Stimulated activated CD8-positive, alpha-beta memory T cell treated with anti-CD3 and anti-CD28 coated beads, Interleukin-12 subunit alpha, Interleukin-12 subunit beta, amount 100 ng/mL, for 24 hours (primary cell): ENCODE measurements at regions not wholly inside any gene's neighbourhood (a gene's known extent, or its start where the extent isn't known, plus 50 kb on each side); places are given as distances from the start of the nearest gene placed in this dataset.

Experiments
- DNase-seq: peaks from one replicate; pipeline ENCODE4 v3.0.0-alpha.2; 2020; ENCODE audit errors: extremely low read depth

DNA sequence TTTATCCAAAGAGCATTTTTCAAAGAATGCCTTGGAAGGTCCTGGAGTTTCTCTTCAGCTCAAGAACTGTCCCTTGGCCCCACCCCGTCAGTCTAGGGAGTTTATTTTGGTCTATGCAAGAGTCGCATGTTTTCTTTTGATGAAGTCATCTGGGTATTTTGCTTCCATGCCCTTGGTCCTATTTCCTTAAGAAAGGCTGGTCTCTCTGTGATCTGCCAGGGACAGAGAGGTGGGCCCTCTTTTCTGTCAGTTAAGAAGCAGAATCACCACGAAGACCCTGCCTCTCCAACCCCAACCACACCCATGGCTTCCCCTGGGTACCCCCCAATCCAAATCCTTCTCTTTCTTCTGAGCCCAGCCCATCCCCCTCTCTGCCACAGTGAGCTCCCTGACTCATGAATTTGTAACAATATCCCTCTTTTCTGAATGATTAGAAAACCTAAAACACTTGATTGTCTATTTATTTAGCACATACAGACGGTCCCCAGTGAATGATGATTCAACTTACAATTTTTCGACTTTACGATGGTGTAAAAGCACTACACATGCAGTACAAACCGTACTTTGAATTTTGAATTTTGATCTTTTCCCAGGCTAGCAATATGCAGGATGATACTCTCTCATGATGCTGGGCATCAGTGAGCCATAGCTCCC, 163.5 kb upstream of the ADRA1B start:
- no peak for DNase-seq

DNA sequence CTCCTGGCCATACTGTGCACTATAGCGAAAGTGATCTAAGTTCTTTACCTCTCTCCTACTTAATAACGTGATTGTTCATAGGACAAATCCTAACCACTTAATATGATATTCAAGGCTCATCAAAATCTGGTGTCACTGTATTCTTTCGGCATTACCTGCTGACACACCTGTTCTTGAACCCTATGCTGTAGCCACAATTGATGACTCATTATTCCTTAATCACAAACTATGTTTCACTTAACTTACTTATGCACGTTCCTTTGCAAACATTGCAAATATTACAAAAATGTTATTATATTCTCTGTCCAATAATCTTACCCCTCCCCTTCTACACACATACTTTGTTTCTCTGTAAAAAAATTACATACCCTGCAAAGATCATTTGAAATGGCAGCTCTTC, 158.1 kb upstream of the ADRA1B start:
- no peak for DNase-seq

DNA sequence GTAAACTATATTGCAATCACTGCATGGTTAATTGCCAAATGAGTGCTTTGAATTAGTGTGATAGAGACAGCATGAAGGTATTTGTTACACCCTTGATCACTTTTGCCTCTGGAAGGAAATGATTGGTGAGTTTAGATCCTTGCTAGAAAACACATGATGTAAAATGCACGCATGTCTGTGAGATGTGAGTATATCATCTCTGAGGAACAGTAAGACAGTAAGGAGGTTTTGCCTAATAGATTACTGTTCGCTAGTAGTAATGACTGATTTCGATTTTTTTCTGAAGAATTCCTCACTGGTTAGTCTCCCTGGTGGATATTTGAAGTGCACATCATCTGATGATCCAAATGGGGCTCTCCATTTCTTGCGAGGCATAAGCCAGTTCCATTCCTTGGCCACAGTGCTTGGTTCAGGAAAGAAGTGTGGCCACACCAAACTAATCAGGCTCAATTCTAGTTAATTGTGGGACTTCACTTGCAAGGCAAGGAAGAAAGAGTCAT, 156.4 kb upstream of the ADRA1B start:
- DNase-seq, result no peak

DNA sequence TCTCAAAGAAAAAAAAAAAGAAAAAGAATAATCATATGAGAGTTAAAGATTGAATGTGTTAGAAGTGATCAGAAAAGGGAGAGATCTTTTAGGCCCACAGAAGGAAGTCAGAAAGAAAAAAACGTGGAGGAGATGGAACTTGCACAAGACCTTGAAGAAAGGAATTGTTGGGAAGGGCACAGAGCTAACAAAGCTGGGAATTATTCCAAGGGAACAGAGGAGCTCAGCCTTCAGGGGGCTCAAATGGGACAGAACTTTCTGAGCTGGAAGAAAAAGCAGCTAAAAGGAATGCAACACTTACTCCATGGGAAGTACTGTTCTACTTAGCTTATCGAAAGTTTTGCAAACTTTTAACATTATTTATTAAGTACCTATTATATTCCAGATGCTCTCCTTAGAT, 153.4 kb upstream of the ADRA1B start:
- no peak for DNase-seq

DNA sequence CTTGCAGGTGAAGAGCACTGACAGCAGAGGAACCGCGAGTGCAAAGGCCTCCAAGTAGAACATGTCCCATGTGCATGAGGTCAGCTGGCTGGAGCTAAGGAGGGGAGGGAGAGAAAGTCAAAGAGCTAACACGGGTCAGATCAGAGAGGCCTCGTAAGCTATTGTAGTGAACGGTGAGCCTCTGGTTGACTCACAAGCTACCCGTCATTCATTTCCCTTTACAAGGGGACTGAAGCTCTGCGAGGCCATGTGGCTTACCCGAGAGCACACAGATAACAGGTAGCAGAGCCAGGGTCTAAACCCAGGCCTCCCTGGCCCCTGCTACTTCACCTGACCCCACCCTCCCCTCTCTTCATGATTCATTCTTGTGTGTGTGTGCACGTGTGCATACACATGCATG, 152.7 kb upstream of the ADRA1B start:
- no peak for DNase-seq

DNA sequence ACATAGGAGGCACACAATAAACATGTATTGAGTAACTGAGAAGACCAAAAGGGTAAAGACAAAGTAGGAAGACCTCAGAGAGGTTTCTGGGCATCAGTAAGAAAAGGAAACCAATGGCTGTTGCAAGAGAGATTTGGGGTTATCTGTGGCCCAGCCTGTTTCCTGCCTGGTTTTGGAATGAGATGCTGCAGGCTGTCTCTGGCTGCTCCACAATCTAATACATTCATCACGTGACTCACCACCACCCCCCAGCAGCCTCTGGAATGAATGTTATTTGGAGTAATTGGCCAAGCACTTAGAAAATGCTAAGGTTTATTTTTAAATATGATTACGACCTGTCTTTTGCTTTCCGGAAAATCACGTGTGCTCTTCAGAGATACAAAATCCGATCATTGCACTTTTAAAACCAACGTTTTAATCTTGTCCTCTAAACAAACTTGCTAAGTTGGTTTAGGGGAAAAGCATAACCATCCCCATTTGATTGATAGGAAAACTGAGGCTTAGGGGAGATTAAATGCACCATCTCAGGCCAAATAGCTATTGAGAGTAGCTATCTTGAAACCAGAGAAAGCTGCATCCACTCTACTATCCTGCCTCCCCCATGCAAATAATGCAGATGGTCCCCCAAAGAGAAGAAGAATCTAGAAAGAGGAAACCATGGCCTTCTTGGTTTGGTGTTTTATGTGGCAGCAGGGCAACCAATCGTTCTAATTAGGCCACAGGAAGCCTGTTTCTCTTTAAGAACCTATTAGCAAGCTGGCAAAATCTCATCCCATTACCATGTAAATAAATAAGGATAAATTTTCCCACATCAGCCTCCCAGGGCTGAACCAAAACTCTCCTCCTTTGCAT, 151.8 kb upstream of the ADRA1B start:
- DNase-seq, result no peak

DNA sequence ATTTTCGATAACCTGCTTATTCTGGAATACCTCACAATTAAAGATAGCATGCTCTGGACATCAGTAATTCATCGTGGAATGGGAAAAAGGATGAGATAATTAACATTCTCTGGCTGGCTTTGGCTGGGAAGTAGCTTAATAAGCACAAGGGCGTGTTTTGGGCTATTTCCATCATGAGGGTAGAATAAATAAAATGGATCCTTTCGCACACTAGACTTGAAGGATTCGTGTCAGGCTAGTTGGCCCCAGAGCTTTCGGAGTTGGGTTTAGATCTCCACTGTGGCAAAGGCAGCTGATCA, 151.2 kb upstream of the ADRA1B start:
- no peak for DNase-seq

DNA sequence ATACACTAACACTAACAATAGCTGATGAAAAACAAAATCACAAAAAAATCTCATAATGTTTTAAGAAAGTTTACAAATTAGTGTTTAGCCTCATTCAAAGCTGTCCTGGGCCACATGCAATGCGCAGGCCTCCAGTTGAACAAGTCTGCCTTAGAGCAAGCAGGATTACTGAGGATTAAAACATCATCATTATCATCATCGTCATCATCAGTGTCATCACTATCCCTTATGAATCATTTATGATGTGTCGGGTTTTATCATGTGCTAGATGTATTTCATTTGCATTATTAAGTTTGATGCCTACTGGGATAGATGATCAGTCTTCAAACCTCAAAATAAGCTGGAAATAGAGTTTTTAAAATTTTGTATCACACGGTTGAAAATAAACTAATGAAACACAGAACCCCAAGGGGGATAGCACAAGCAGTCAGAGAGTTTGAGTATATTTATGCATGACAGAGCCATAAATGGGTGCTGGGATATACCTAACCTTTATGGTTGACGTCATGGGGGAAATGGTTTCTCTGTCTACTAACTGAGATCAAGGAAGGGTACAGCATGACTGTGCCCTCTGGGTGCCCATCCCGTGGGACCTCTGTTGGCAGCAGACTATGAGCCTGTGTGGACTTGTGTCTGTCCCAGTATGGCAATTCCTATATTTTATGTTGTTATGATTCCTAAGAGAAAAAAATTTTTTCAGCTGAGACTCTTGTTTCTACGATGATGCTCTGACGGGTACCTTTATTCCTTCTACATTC, 150.3 kb upstream of the ADRA1B start:
- DNase-seq, result no peak

DNA sequence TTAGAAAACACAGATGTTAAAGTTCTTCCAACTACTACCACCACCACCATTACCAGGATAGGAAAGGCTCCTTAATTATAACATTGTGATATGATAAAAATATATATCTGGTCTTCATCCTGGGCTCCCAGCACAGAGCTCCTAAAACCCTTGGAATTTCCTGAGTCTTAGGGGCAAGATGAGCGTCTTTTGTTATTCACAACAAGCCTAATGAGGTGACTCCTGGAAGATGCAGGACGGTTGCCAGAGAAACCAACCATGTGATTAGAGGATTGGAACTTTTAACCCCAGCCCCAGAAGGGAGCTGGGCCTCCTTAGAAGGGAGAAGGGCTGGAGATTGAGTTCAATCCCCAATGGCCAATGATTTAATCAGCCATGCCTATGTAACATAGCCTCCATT, 148.0 kb upstream of the ADRA1B start:
- no peak for DNase-seq

DNA sequence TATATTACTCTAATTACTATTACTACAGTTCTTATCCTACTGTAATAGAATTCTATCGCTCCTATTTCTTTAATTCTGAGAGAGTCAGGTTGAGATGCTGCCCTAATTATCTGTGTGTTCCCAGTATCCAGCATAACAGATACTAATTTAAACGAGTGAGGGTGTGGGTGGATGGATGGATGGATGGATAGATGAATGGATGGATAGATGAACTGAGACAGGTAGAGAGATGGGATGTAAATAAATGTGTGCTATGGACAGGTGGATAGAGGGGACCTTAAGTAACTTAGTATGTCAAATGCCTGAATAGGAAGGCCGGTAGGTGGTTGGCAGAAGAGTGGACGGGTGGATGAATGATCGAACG, 143.6 kb upstream of the ADRA1B start:
- no peak for DNase-seq

DNA sequence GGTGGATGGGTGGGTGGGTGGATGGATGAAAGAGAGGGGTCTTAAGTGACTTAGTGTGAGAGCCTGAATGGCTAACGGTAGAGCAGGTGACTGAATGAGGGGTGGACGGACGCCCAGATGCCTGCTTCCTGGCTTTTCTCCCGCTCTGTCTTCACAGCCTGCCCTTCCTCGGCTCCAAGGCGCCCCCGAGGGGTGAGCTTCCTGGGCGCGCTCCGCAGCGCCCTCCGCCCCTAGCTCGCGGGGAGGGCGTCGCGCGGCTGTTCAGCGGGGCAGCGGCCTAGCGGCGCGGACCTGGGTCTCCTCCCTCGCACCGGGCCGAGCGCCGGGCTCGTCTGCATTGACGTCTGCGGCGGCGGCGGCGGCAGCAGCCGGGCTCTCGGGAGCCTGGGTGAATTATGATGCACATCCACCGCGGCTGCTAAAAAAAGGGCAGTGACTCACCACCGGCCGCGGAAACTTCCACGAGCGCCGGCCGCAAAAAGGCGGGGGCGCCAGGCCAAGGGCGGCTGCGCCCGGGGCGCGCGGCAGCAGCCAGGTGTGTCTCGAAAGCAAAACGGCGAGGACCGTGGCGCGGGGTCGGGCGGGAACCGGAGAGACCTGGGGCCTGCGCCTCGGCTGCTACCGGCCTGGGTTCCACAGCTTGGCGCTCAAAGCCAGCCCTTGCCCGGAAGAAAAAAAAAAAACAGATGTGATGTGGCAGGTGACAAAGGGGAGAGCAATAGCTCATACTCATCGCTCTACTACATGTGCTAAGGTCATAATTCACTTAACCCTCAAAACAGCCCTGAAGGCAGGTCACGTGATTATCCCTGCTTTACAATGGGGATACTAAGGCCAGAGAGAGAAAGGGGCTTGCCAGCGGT, 143.0 kb upstream of the ADRA1B start:
- DNase-seq, result peak; percentile 55

DNA sequence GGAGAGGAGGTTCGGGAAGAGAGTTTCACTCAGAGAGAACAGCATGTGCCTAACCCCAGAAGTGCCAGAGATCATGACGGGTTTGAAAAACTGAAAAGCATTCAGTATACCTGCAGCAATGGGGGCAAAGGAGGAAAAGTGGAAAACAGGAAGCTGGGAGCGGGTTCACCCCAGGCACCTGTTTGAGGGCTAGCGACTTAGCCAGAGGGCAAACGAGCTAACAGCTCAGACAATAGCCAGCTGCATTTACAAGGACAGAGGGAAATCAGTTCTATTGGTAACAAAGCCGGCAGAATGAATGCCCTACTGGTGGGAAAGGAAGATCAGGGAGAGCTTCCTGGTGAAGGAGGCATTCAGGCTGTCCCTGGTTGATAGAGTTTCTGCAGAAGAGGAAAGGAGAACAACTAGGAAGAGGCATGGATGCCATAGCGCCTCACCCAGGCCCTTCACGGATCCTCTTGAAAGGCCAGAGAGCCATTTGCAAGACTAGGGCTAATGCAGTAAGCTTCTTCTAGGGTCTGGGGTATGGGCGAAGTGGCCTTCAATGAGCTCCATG, 141.7 kb upstream of the ADRA1B start:
- DNase-seq, result no peak

DNA sequence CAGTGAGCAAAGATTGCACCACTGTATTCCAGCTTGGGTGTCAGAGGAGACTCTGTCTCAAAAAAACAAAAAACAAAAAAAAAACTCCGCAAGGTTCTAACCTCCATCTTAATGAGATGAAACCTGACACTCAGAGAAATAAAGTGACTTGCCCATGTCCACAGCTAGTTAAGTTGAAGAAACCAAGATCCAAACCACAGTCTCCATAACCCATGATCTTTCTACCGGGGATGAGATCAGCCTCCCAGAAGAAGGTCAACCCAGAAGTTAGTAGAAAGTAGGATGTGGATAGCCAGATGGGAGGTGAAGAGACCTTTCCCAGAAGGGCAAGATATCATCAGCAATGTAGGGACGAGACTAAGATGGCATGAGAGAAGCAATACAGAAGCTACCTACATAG, 140.4 kb upstream of the ADRA1B start:
- no peak for DNase-seq

DNA sequence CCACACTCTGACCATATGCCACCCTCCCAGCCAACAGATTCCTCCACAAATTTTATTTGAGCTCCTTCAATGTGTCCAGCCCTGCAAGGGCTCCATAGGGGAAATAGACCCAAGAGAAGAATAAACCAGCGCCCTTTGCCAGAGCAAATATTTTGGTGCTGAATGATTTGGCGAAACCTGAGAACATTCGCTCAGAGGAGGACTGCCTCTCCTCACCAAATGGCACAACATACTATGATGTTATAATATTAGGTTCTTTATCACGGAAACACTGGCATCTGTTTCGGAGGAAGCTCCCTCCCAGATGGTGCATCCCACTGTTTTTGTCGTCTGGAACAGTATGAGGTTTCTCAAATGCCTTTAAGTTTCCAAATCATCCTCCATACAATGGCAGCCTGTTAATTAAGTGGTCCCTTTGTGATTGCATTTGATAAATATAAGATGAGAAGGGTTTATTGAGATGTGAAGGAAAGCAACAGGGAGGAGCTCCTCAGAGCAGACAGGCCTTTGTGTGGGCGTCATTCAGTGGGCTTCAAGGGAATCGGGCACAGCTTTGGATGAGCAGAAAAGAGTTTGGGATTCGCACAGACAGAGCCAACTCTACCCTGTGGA, 139.1 kb upstream of the ADRA1B start:
- DNase-seq, result no peak

DNA sequence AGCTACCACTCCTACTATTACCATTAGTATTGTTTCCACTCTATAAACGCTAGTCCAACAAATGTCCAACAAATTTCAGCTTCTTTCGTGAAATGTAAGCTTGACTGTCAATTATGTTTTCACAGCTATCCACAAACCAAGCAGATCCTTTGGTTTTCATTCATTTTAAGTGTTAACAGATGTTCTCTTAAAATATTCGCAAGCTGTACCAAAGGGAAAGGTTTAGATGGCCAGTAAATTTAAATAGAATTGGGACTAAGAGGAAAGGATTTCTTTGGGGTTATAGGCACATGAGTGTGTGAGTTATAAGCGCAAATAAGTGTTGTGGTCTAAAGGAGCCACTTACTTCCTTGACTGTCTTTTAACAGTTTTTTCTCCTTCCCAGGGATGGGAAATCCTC, 136.8 kb upstream of the ADRA1B start:
- no peak for DNase-seq

DNA sequence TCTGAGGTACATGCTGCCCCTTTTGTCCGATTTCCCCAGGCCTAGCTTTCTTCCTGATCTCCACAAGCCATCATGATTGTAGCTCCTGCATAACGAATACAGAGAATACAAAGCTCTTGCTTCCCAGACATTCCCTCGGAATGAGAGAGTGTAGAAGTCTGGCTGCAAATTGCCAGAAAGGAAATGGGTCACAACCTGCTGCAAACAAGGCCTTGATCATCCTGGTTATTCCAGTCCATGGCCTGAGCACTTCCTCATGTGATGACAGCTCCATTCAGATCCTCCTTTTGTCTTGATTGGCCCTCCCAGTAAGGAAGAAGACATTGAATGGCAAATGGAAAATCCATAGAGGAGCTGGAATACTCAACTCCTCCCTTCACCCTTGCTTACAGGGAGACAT, 136.0 kb upstream of the ADRA1B start:
- DNase-seq, result no peak

DNA sequence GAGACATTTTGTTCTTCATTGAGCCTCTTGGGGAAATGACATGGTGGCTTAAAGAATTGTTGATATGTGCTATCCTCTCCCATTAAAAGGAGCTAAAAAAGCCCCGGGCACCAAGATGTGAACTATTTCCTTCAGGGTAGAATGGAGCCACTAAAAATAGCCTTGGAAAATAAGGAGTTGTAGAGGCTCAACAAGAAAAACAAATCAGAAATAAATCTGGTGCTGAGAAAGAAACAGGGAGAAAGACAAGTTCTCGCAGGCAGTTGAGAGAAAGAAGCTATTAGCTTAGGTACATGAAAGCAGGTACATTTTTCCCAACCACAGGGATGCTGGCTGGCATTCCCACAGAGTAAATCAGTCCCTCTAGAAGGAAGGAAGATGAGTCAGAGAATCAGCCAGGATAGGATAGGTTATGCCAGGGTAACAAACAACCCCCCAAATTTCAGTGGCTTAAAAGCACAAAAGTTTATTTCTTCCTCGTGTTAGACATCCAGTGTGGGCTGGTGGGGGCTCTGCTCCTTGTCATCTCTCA, 134.6 kb upstream of the ADRA1B start:
- no peak for DNase-seq

DNA sequence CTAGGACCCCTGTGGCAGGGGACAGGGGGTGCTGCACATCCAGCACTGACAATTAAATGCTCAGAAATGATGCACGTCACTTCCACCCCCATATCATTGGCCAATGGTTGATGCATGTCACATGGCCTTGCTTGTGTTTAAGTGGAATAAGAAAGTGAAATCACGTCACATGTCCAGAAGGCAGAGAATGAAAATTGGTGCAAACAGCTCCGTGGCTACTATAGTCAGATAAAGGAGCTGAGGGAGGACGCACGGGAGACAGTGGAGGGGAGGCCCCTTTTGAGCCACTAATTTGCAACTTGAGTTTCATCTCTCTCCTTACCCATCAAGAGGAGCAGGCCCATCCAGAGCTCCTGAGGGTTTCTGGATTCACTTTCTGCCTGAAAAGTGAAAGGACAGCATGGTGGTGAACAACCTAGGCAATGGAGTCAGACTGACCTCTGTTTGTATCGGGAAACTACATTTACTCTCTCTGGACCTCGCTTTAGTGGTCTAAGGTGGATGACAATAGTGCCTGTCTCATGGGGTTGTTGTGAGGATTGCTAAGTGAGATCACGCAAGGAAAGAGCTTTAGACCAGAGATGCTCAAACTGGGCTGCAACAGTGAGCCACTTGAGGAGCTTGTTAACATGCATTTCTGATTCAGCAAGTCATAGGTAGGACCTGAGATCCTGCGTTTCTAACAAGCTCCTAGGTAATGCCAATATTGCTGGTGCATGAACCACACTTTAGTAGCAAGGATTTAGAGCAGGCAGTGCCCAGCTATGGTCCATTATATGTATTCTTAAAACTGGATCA, 133.9 kb upstream of the ADRA1B start:
- no peak for DNase-seq

DNA sequence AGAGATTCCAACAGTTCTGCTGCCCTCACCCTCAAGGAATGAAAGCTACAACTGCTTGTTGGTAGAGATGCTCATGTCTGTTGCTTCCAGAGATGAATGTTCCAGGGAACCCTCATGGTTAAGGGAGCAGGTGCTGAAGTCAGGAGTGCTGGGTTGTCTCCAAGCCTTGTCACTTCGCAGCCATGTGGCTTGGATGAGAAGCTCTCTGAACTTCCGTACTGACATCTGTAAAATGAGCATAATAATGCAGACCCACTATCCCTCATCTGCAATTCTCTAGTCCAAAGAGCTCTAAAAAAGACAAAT, 133.3 kb upstream of the ADRA1B start:
- no peak for DNase-seq

DNA sequence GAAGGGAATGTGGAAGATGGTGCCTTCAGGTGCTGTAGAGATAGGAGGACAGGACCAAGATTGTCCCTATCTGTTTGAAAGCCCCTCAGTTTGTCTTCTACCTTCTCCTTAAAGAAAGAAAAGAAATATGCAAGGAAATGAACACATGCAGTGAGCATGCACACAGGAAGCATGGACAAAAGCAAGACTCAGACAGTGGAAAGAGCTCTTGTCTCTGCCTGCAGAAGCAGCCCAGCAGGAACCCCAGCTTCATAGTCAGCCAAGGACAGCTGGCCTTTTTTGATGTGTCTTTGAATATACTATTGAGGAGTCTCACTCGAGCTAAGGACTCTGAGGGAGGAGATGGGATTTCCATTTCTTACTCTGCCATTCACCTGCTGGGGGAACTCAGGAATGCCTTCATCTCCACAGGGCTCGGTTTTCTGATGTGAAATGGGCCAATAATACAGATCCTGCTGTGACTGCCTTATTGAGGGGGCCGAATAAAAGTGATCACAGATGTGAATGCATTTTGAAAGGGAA, 132.5 kb upstream of the ADRA1B start:
- DNase-seq, result no peak
